Glutamatergic neuron (in vitro differentiated cells): ENCODE measurements at regions not wholly inside any gene's neighbourhood (a gene's known extent, or its start where the extent isn't known, plus 50 kb on each side); places are given as distances from the start of the nearest gene placed in this dataset.
"Not testable (repeated sequence)": the region's sequence is repeated elsewhere in the genome, so short reads cannot be mapped to it uniquely, and the experiment has no call there.

Source experiments
- DNase-seq: peaks from one replicate; pipeline ENCODE4 v3.0.0; 2022
- H3K27ac Mint-ChIP-seq: one replicate; pipeline ENCODE4 v1.8.0; 2020; ENCODE audit warnings: mild to moderate bottlenecking, mixed read lengths, inconsistent platforms; ENCODE audit not compliant: unreplicated experiment
- H3K27me3 Mint-ChIP-seq: one replicate; pipeline ENCODE4 v1.8.0; 2020; ENCODE audit warnings: mild to moderate bottlenecking, moderate library complexity, mixed read lengths, inconsistent platforms; ENCODE audit not compliant: unreplicated experiment
- H3K36me3 Mint-ChIP-seq: one replicate; pipeline ENCODE4 v1.8.0; 2020; ENCODE audit warnings: mild to moderate bottlenecking, mixed read lengths, inconsistent platforms; ENCODE audit not compliant: unreplicated experiment
- H3K4me1 Mint-ChIP-seq: one replicate; pipeline ENCODE4 v1.8.0; 2020; ENCODE audit warnings: mild to moderate bottlenecking, low read depth, mixed read lengths, inconsistent platforms; ENCODE audit not compliant: unreplicated experiment
- H3K4me3 Mint-ChIP-seq: one replicate; pipeline ENCODE4 v1.8.0; 2020; ENCODE audit warnings: mild to moderate bottlenecking, mixed read lengths, inconsistent platforms; ENCODE audit not compliant: unreplicated experiment
- H3K9me3 Mint-ChIP-seq: one replicate; pipeline ENCODE4 v1.8.0; 2020; ENCODE audit warnings: mild to moderate bottlenecking, moderate library complexity, mixed read lengths, inconsistent platforms; ENCODE audit not compliant: unreplicated experiment
- TF ChIP-seq, protein P1 (sequence below): fragments of 200-600 bp; sonication (generic); IDR thresholded peaks from one replicate; pipeline ENCODE4 v1.5.0; 2021; ENCODE audit not compliant: partially characterized antibody, unreplicated experiment

DNA sequence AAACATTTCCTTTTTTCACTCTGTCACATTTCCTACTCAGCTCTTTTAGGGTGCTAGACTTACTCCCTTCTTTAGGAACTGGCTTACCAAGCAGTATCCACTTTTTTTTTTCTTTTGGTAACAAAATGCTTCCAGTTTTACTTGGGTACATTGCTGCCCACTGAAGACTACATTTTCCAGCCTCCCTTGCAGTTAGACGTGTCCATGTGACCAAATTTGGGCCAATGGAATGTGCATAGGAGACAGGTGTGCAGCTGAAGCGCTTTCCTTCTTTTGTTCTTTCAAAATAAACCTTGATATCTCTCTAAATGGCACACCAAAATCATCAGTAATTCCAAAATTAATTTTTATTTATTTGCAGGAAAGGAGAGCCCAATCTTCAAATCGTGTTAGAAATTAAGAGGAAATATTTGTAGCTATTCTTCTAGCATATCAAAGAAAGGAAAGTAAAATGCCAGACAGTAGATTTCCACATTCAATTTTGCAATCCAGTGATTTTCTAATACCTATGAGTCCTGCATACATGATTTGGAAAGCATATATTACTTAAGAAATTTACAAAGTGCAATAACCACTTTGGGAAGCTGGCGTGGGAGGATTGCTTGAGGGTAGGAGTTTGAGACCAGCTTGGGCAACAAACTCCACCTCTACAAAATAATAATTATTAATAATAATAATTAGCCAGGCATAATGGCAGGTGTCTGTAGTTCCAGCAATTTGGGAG, 422.0 kb upstream of the FRG2C start:
- no peaks in the 10 kb centered on the region for H3K36me3 Mint-ChIP-seq
- no peaks in the 10 kb centered on the region for H3K4me1 Mint-ChIP-seq
- no peak overlapping the region for H3K4me3 Mint-ChIP-seq
- TF ChIP-seq, protein P1, sequence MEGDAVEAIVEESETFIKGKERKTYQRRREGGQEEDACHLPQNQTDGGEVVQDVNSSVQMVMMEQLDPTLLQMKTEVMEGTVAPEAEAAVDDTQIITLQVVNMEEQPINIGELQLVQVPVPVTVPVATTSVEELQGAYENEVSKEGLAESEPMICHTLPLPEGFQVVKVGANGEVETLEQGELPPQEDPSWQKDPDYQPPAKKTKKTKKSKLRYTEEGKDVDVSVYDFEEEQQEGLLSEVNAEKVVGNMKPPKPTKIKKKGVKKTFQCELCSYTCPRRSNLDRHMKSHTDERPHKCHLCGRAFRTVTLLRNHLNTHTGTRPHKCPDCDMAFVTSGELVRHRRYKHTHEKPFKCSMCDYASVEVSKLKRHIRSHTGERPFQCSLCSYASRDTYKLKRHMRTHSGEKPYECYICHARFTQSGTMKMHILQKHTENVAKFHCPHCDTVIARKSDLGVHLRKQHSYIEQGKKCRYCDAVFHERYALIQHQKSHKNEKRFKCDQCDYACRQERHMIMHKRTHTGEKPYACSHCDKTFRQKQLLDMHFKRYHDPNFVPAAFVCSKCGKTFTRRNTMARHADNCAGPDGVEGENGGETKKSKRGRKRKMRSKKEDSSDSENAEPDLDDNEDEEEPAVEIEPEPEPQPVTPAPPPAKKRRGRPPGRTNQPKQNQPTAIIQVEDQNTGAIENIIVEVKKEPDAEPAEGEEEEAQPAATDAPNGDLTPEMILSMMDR = no peak
- no peak for DNase-seq
- no peak overlapping the region for H3K27ac Mint-ChIP-seq
- peaks cover 2% of the 10 kb centered on the region for H3K9me3 Mint-ChIP-seq
- no peaks in the 10 kb centered on the region for H3K27me3 Mint-ChIP-seq

DNA sequence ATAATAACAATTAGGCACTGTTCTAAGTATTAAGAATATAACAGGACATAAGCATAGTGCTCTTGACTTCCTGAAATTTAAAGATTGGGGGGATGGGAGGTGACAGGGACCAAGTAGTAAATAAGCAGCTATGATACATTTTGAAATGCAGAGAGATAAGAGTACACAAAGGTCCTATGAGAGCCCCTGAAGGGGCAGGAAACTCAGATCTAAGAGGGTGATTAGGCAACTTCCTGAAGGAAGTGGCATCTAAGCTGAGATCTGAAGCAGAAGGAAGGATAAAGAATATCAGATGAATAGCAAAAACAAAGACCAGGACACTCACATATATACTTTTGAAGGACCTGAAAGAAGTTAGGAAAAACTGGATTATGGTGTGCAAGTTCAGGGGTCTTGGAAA, 415.2 kb upstream of the FRG2C start:
- no peak overlapping the region for H3K27ac Mint-ChIP-seq
- no peaks in the 10 kb centered on the region for H3K36me3 Mint-ChIP-seq
- H3K4me3 Mint-ChIP-seq = no peak overlapping the region
- TF ChIP-seq, protein P1 = no peak
- H3K9me3 Mint-ChIP-seq = peaks cover 2% of the 10 kb centered on the region
- no peaks in the 10 kb centered on the region for H3K27me3 Mint-ChIP-seq
- H3K4me1 Mint-ChIP-seq = no peaks in the 10 kb centered on the region
- no peak for DNase-seq

DNA sequence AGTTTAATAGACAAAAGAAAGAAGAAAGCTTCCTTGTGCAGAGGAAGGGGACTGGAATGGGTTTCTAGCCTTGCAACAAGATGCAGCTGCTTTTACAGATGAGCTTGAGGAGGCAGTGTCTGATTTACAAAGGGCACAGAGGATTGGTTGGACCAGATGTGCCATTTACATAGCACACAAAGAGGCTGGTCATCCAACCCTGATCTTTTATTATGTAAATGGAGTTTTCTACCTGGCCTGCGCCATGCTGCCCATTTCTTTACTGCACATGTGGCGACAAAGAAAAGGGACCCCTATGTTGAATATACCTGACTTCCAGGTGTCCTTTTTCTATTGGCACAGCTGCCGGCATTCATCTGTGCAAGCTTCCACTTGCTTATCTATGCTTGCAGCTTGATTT, 409.4 kb upstream of the FRG2C start:
- Mint-ChIP-seq H3K27me3 (peaks cover 2% of the 10 kb centered on the region), H3K4me3 (no peak overlapping the region), H3K9me3 (no peaks in the 10 kb centered on the region), H3K27ac (no peak overlapping the region), H3K4me1 (peaks cover 3% of the 10 kb centered on the region), H3K36me3 (no peaks in the 10 kb centered on the region)
- TF ChIP-seq, protein P1 = no peak
- no peak for DNase-seq

DNA sequence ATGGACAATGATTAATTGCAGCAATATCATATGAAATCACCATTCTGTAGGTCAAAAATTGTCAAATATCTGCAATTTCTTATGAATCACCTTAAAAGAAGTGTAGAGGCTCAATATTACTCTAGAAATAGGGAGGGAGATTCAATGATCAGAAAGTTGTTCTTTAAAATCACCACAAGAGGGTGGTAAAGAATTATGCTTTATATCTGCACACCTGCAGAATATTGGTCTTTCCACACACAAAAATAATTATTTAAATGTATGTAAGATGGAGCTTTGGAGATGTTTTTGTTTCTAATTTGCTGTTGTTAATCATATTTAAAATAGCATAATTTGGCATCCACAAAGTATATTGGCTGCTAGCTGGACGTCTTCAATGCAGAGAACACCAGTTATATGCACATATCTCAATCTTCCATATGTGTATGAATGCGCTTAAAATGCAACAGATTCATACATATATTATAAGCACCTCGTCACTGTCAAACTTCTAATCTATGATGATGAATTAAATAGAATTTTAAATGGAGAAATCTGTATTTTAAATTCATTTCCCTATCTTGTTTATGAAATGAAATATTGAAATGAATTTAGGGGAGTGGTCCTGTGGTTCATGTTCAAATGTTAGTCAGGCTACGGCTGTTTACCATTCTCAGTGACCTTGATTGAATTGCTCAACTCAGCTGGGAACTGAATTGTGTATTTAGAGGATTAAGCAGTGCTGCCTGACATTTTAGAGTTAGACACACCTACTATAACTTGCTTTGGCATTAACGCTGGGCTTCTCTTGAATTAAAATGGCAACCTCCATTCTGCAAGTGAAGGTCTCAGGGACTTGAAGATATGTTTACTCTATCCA, 405.1 kb upstream of the FRG2C start:
- not testable (repeated sequence) for H3K4me1 Mint-ChIP-seq, H3K4me3 Mint-ChIP-seq, H3K9me3 Mint-ChIP-seq, DNase-seq, H3K27ac Mint-ChIP-seq, H3K27me3 Mint-ChIP-seq, H3K36me3 Mint-ChIP-seq
- TF ChIP-seq, protein P1 = peak; percentile 64

DNA sequence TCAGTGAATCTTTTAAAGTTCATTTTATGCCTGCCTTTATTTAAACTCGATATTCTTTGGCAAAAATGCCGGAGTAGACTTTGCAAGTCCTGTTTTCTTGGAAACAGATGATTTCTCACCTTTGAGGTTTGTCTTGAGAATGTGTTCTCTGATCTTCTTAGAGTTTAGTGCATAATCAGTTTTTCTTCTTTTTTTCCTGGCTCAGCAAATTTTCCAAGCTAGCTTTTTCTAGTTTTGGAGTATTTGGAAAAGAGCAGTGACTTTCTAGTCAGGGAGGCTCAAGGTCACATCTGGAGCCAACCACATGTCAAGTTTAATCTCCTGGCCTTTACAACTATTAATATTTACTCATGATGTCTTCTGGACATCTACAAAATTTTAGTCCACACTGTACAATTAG, 403.2 kb upstream of the FRG2C start:
- H3K9me3 Mint-ChIP-seq, DNase-seq, H3K27me3 Mint-ChIP-seq, H3K27ac Mint-ChIP-seq, H3K4me3 Mint-ChIP-seq, H3K4me1 Mint-ChIP-seq, H3K36me3 Mint-ChIP-seq: not testable (repeated sequence)
